ENCODE measurements at regions not wholly inside any gene's neighbourhood (a gene's known extent, or its start where the extent isn't known, plus 50 kb on each side); places are given as distances from the start of the nearest gene placed in this dataset.

- DNase-seq, result no peak
Observed at GRCh38 chr6:2502096-2502997, 248.4 kb downstream of the MYLK4 start.

- DNase-seq, result no peak
Observed at GRCh38 chr6:2497922-2498623, 252.6 kb downstream of the MYLK4 start.

DNA sequence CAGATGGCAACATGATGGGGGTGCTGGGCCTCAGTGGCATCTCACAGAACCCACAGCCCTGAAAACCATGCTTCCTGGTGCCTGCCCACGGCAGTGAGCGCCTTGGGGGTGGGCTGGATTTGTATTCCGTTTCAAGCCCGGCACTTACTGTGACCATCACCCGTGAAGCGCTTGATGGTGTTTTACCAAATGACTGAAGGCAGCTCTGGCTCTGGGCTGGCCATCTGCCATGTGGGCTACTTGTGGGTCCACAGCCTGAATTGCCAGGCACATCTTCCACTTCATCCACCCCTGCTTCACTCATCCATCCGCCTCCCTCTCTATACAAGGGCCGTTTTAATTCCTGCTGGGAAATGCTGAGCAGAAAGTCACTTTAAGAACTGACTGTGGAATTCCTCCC is 250.9 kb upstream of the GMDS start:
- DNase-seq, result no peak

DNA sequence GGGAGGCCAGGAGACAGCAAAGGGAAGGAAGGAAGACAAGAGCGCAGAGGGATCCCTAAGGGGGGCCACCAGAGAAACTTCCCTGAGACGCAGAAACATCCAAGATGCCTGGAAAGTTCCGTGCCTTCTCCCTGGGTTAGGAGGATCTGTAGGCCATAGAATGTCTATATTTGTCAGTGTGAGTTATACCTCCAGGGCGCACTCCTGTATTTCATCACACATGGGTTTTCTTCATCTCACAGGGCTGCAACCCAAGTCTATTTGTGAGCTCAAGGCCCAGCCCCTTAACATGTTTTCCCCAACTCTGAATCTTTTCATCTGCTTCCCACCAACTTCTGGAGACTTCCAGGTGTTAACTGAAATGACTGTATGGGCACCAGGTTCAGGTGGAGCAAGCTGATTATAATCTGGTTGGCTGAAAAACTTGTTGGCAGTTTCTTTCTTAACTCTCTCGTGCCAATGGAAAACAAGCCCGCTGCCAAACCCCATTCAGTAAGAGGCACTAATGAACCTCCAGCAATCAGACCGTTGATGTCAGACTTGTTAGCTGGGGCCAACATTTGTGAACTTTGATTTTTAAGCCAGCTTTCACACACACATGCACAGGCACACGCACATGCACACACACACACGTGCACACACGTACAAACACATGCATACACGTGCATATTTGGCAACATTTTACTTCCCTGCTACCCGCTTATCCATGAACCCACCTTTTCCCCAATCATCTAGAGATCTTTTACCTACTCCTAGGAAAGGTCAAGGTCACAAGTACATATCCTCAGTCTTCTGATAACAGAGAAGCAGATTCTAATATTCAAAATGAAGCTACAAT is 247.5 kb upstream of the GMDS start:
- DNase-seq, result no peak

GRCh38 chr6:2491137-2491536 is 245.7 kb upstream of the GMDS start:
- no peak for DNase-seq

GRCh38 chr6:2488578-2488977 is 243.2 kb upstream of the GMDS start:
- DNase-seq, result no peak

DNA sequence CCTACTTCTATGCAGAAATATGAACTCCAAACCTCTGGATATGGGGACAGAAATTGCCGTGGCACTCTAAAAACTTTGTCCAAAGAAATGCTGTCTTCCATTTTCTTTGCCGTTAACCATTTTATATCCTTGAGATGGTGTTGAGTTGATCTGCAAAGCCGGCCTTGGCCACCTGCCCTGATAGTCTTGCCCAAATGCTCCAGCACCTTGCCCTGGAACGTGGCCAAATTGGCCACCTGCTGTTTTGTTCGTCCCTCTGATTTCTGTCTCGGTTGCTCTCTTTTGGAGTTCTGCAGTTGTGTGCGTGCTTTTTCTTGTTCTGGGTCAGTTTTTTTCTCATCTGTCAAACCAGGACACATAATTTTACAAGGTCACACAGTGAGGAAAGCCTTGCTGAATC is 239.7 kb upstream of the GMDS start:
- DNase-seq, result no peak

- DNase-seq, result no peak
Observed at GRCh38 chr6:2482773-2483172, 237.4 kb upstream of the GMDS start.

- DNase-seq, result no peak
Observed at GRCh38 chr6:2481307-2481706, 235.9 kb upstream of the GMDS start.

GRCh38 chr6:2480267-2480966 is 235.0 kb upstream of the GMDS start:
- no peak for DNase-seq

DNA sequence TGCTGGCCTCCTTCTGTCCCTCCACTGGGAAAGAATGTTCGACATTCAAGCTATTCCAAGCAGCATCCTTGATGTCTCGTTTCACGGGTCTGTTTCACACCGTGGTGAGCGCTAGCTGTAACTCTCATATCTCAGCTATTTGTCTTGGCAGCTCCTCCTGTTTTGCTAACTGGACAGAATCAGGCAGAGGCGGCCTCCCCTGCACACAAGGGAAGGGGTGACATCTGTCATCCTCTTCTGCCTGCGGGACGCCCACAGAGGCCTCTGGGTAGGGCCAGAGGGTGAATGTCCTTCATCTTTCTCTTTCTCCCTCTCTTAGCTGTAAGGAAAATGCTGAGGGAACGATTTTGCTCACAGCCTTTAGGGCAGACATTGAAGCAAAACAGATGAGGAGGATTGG is 232.8 kb upstream of the GMDS start:
- DNase-seq, result no peak

- no peak for DNase-seq
Observed at GRCh38 chr6:2477666-2478065, 232.3 kb upstream of the GMDS start.

- no peak for DNase-seq
Observed at GRCh38 chr6:2477250-2477649, 231.8 kb upstream of the GMDS start.

- DNase-seq, result no peak
Observed at GRCh38 chr6:2476376-2476775, 231.0 kb upstream of the GMDS start.

DNA sequence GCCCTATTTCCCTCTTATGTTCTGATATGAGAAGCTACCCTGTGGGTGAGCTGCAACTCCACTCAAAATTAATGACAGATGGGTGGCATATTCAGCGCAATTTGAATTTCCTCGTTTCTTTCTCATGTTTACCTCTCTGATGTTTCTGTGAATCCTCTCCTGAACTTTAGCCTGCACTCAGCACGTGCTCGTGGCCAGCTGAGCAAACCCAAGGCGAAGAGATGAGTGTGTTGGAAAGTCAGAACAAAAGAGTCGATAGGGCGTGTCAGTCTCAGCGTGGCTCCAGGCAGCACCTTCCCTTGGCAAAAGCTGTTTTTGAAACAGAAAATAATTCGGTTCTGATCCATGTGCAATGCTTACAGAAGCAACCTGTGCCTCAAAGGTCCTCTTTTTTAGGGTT is 226.1 kb upstream of the GMDS start:
- DNase-seq, result no peak

GRCh38 chr6:2469428-2469827 is 224.0 kb upstream of the GMDS start:
- no peak for DNase-seq

DNA sequence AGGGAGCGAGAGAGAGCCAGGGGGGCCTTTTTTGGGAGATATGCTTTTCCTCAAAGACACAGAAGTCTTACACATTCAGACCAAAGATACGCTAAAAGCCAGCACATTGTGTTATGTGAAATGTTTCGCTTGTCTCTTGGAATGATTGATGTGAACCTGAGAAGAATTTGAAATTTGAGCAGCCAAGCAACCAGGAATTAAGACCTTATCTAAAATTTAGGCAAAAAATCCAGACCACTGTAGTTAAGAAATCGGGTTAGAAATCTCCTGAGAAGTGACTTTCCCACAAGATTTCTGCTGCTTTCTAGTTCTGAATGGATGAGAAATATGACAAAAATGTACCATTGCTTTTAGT is 223.2 kb upstream of the GMDS start:
- DNase-seq, result no peak

GRCh38 chr6:2467929-2468600 is 222.7 kb upstream of the GMDS start:
- no peak for DNase-seq

DNA sequence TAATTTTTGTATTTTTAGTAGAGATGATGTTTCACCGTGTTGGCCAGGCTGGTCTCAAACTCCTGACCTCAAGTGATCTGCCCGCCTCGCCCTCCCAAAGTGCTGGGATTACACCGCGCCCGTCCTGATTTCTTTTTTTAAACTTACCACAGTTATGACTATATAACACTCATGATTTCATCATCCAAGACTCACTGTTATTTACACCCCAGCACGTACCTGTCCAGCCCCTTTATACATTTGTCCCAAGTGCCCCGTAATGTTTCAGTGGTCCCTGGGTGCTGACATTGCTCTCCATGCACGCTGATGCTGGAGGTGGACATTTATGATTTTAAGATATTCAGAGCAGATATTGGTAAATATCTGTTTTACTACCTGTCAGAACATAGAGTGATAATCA is 219.9 kb upstream of the GMDS start:
- DNase-seq, result no peak

GRCh38 chr6:2464641-2465040 is 219.2 kb upstream of the GMDS start:
- DNase-seq, result no peak

DNA sequence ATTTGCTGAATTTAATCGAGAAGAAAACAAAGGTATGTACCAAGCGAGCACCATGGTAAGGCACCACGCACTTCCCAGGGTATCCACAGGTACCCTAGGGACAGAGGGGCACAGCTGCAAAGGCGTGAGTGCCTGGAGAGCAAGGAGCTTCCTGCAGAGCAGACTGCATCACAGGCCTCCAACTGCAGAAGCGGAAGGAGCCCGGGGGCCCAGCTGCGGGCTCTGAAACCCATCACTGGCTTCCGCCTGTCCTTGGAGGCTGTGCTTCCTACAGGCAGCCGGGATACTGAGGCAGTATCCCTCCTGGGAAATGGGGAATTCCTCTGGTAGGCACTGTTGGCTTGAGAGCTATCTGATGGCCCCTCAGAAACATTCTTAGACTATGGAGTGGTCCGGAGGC is 217.4 kb upstream of the GMDS start:
- no peak for DNase-seq

DNA sequence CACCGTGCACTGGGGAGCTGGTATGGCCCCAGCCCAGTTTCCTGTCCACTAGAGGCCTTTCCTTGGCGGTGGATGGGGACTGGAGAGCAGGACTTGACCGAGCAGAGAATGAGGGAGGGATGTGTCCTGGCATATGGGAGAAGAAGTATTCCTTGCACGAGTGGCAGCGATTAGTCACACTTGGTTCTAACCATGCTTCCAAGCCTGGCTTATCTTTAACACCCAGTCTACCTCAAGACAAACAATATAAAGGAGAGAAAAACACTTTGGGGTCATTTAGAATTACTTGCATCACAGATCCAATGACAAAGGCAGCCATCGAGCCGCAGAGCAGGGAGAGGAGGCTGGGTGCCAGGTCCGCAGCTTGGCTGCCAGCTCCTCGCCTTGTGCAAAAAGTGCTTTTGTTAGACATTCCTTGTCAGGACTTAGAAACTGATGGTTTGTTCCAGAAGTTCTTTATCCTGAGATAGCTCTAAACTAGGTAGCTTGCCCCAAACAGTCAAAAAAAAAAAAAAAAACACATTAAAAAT is 214.9 kb upstream of the GMDS start:
- no peak for DNase-seq

Data from right forelimb (tissue), 1 donor.